ENCODE measurements at regions not wholly inside any gene's neighbourhood (a gene's known extent, or its start where the extent isn't known, plus 50 kb on each side); places are given as distances from the start of the nearest gene placed in this dataset.

GRCh38 chr13:67469623-67470022 is 239.5 kb upstream of the PCDH9 start:
- TF ChIP-seq POLR2A (IDR thresholded peaks at IDR 0.05) (no peak), CTCF (IDR thresholded peaks at IDR 0.05) (no peak), EP300 (IDR thresholded peaks at IDR 0.05; ENCODE audit: low read depth) (no peak), POLR2AphosphoS5 (IDR thresholded peaks at IDR 0.05) (no peak)

Data from transverse colon (tissue), 4 donors.